HepG2 (cell line): ENCODE measurements at regions not wholly inside any gene's neighbourhood (a gene's known extent, or its start where the extent isn't known, plus 50 kb on each side); places are given as distances from the start of the nearest gene placed in this dataset.

Experiments used
- ARID4A ChIP-seq: sonication (generic); formaldehyde crosslinking; IDR thresholded peaks from 2 replicates; pipeline ENCODE4 v1.5.0; 2020; ENCODE audit warnings: mild to moderate bottlenecking, missing genetic modification reagents, borderline replicate concordance
- FOXM1 ChIP-seq: sonication (generic); formaldehyde crosslinking; IDR thresholded peaks from 2 replicates; pipeline ENCODE4 v1.5.0; 2020; ENCODE audit warnings: missing genetic modification reagents
- HOMEZ ChIP-seq: IDR thresholded peaks from 2 replicates; pipeline ENCODE4 v1.6.1; 2016; ENCODE audit warnings: low read depth
- KLF6 ChIP-seq: IDR thresholded peaks from 2 replicates; pipeline ENCODE4 v1.8.0; 2016; ENCODE audit warnings: missing biosample characterization, missing genetic modification reagents
- KMT2B ChIP-seq: IDR thresholded peaks from 2 replicates; pipeline ENCODE4 v1.6.1; 2016; ENCODE audit warnings: missing genetic modification reagents, missing compliant biosample characterization
- MTA1 ChIP-seq: sonication (generic); formaldehyde crosslinking; IDR thresholded peaks from 2 replicates; pipeline ENCODE4 v1.4.0; 2020; ENCODE audit warnings: missing genetic modification reagents, mild to moderate bottlenecking, borderline replicate concordance
- PRDM4 ChIP-seq: sonication (generic); formaldehyde crosslinking; IDR thresholded peaks from 2 replicates; pipeline ENCODE4 v1.9.0; 2021; ENCODE audit warnings: missing genetic modification reagents, borderline replicate concordance
- ZNF142 ChIP-seq: sonication (generic); formaldehyde crosslinking; IDR thresholded peaks from 2 replicates; pipeline ENCODE4 v1.4.0; 2020; ENCODE audit warnings: missing genetic modification reagents
- ZNF784 ChIP-seq: sonication (generic); formaldehyde crosslinking; IDR thresholded peaks from 2 replicates; pipeline ENCODE4 v1.5.1; 2020; ENCODE audit warnings: missing genetic modification reagents, mild to moderate bottlenecking, borderline replicate concordance
- ZNF850 ChIP-seq: sonication (generic); formaldehyde crosslinking; conservative IDR thresholded peaks from 2 replicates; pipeline ENCODE4 v1.9.0; 2021; ENCODE audit warnings: mild to moderate bottlenecking, missing genetic modification reagents

GRCh38 chr13:67464154-67464553, 234.0 kb upstream of the PCDH9 start (continued):
- TF ChIP-seq ZNF784 (CRISPR knock-in tag) (no peak), KLF6 (CRISPR knock-in tag) (no peak), PRDM4 (no peak), ARID4A (no peak), HOMEZ (CRISPR knock-in tag) (no peak), KMT2B (CRISPR knock-in tag) (no peak), FOXM1 (no peak), ZNF142 (CRISPR knock-in tag) (no peak), MTA1 (CRISPR knock-in tag) (no peak), ZNF850 (no peak)
